Astrocyte of the cerebellum (primary cell): ENCODE measurements at regions not wholly inside any gene's neighbourhood (a gene's known extent, or its start where the extent isn't known, plus 50 kb on each side); places are given as distances from the start of the nearest gene placed in this dataset.
"Not testable (repeated sequence)": the region's sequence is repeated elsewhere in the genome, so short reads cannot be mapped to it uniquely, and the experiment has no call there.

ENCODE experiments used
- DNase-seq: peaks from one replicate; pipeline ENCODE4 v3.0.0-alpha.2; 2011; ENCODE audit warnings: low read depth
- H3K4me3 ChIP-seq: 2 replicates; pipeline ENCODE4 v1.5.1; 2011; ENCODE audit warnings: mild to moderate bottlenecking, low read depth, low read length, moderate library complexity
- CTCF ChIP-seq: IDR thresholded peaks from 2 replicates; pipeline ENCODE4 v1.5.1; 2012; ENCODE audit warnings: low read length, low read depth, moderate library complexity, mild to moderate bottlenecking; ENCODE audit errors: missing control alignments
- in situ Hi-C: cut with HindIII; loops from 2 replicates; pipeline ENCODE4 v1.10.0; 2017; ENCODE audit warnings: low sequenced_read_pairs

- H3K4me3 ChIP-seq, result no peak overlapping the region
- DNase-seq, result no peak
- no peak for TF ChIP-seq CTCF
- in situ Hi-C loops, result no loop called here
These were observed 172.2 kb upstream of the ANKRD55 start for GRCh38 chr5:56405116-56405908.

GRCh38 chr5:56402266-56403220 is 169.4 kb upstream of the ANKRD55 start:
- TF ChIP-seq CTCF, result no peak
- no peak for DNase-seq
- H3K4me3 ChIP-seq, result no peak overlapping the region
- in situ Hi-C loops, result no loop called here

- H3K4me3 ChIP-seq, in situ Hi-C loops, DNase-seq: not testable (repeated sequence)
These were observed 164.7 kb upstream of the ANKRD55 start for GRCh38 chr5:56397796-56398195.

DNA sequence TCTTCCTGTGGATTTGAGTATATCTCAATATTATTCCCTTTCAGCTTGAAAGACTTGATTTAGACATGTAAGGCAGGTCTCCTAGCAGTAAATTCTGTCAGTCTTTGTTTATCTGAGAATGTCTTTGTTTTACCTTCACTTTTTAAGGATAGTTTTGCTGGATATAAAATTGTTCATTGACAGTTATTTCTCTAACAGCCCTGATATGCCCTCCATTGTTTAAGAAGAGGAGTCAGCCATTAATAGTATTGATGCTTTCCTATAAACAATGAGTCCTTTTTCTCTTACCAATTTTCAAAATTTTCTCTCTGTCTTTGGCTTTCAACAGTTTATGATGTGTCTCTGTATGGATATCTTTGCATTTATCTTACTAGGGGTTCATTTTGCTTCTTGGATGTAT is 163.5 kb upstream of the ANKRD55 start:
- no peak for DNase-seq
- H3K4me3 ChIP-seq, result no peak overlapping the region

GRCh38 chr5:56389261-56389660 is 156.1 kb upstream of the ANKRD55 start:
- in situ Hi-C loops, result no loop called here
- no peak overlapping the region for H3K4me3 ChIP-seq
- TF ChIP-seq CTCF, result no peak
- no peak for DNase-seq

More for the DNA sequence above, 163.5 kb upstream of the ANKRD55 start:
- in situ Hi-C loops, result no loop called here
- no peak for TF ChIP-seq CTCF

- in situ Hi-C loops, result no loop called here
- DNase-seq, result no peak
- no peak overlapping the region for H3K4me3 ChIP-seq
- TF ChIP-seq CTCF, result no peak
These were observed 155.3 kb upstream of the ANKRD55 start for GRCh38 chr5:56388229-56388985.
